Suprapubic skin (tissue), 3 donors: ENCODE measurements at regions not wholly inside any gene's neighbourhood (a gene's known extent, or its start where the extent isn't known, plus 50 kb on each side); places are given as distances from the start of the nearest gene placed in this dataset.

Source experiments
- EP300 ChIP-seq: sonication (generic); formaldehyde crosslinking; IDR thresholded peaks from one replicate; pipeline ENCODE4 v1.6.1; 2017; ENCODE audit warnings: antibody characterized with exemption
- TF ChIP-seq, protein P1 (sequence below), 2 donors: fragments of 200-600 bp in 1 of 2; fragments of 450-650 bp in 1 of 2; sonication (generic) in 1 of 2; IDR thresholded peaks; one replicate each; pipeline ENCODE4 v1.5.1; 2016 to 2019; ENCODE audit warnings: antibody characterized with exemption in 2 of 2, mild to moderate bottlenecking in 1 of 2, moderate library complexity in 1 of 2

DNA sequence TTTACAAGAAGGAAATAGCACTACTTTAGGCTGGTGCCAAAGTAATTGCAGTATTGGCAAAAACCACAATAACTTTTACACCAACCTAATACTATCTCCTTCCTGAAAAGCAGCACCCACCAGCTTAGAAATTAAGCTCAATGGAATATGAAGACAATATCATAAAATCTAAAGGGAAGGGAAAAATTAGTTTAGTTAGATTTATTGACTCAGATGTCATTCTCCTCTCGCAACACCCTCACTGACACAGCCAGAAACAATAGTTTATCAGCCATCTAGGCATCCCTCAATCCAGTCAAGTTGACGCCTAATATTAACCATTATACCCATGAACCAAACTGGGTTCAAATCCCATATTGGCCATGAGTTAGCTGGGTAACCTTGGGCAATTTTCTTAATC is 820.4 kb upstream of the EPHA5 start:
- TF ChIP-seq, protein P1, sequence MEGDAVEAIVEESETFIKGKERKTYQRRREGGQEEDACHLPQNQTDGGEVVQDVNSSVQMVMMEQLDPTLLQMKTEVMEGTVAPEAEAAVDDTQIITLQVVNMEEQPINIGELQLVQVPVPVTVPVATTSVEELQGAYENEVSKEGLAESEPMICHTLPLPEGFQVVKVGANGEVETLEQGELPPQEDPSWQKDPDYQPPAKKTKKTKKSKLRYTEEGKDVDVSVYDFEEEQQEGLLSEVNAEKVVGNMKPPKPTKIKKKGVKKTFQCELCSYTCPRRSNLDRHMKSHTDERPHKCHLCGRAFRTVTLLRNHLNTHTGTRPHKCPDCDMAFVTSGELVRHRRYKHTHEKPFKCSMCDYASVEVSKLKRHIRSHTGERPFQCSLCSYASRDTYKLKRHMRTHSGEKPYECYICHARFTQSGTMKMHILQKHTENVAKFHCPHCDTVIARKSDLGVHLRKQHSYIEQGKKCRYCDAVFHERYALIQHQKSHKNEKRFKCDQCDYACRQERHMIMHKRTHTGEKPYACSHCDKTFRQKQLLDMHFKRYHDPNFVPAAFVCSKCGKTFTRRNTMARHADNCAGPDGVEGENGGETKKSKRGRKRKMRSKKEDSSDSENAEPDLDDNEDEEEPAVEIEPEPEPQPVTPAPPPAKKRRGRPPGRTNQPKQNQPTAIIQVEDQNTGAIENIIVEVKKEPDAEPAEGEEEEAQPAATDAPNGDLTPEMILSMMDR (IDR thresholded peaks at IDR 0.05) = no peak
- no peak for TF ChIP-seq EP300
